GM23338 (cell line): ENCODE measurements at regions not wholly inside any gene's neighbourhood (a gene's known extent, or its start where the extent isn't known, plus 50 kb on each side); places are given as distances from the start of the nearest gene placed in this dataset.

ENCODE experiments used
- ATAC-seq: fragments of 200-7000 bp; cut with Tn5 transposase; 3 replicates; pipeline ENCODE4 v1.9.1; 2020
- DNase-seq: peaks from one replicate; pipeline ENCODE4 v3.0.0-alpha.2; 2015; ENCODE audit warnings: low spot score
- H2AFZ ChIP-seq: fragments of 200-600 bp; sonication (generic); 2 replicates; pipeline ENCODE4 v1.8.0; 2016; ENCODE audit warnings: antibody characterized with exemption, mild to moderate bottlenecking, moderate library complexity
- H3F3A ChIP-seq: fragments of 200-600 bp; sonication (generic); replicated peaks from 2 replicates; pipeline ENCODE4 v1.8.0; 2017; ENCODE audit warnings: antibody characterized with exemption, mixed run types, low read depth
- H3K27ac ChIP-seq: fragments of 200-600 bp; sonication (generic); 2 replicates; pipeline ENCODE4 v1.6.1; 2016; ENCODE audit warnings: low read depth
- H3K27me3 ChIP-seq: fragments of 200-600 bp; sonication (generic); 2 replicates; pipeline ENCODE4 v1.8.0; 2016; ENCODE audit warnings: mild to moderate bottlenecking, mixed run types, moderate library complexity; ENCODE audit not compliant: insufficient read depth
- H3K36me3 ChIP-seq: fragments of 200-600 bp; sonication (generic); 2 replicates; pipeline ENCODE4 v1.8.0; 2016; ENCODE audit warnings: mild to moderate bottlenecking; ENCODE audit not compliant: insufficient read depth
- H3K4me1 ChIP-seq: fragments of 200-600 bp; sonication (generic); 2 replicates; pipeline ENCODE4 v1.8.0; 2016; ENCODE audit warnings: mild to moderate bottlenecking, moderate library complexity; ENCODE audit not compliant: insufficient read depth
- H3K4me2 ChIP-seq: fragments of 200-600 bp; sonication (generic); 2 replicates; pipeline ENCODE4 v1.7.1; 2017; ENCODE audit warnings: mixed run types
- H3K4me3 ChIP-seq: fragments of 200-600 bp; sonication (generic); 2 replicates; pipeline ENCODE4 v1.6.1; 2016; ENCODE audit warnings: mixed run types
- H3K79me2 ChIP-seq: fragments of 200-600 bp; sonication (generic); replicated peaks from 2 replicates; pipeline ENCODE4 v1.8.0; 2017; ENCODE audit warnings: mild to moderate bottlenecking; ENCODE audit not compliant: insufficient read depth
- H3K9me2 ChIP-seq: fragments of 200-600 bp; sonication (generic); 2 replicates; pipeline ENCODE4 v1.8.0; 2017; ENCODE audit not compliant: insufficient read depth
- H4K20me1 ChIP-seq: fragments of 200-600 bp; sonication (generic); replicated peaks from 2 replicates; pipeline ENCODE4 v1.8.0; 2017; ENCODE audit warnings: mild to moderate bottlenecking; ENCODE audit not compliant: insufficient read depth
- H3K27ac Mint-ChIP-seq: 2 replicates; pipeline ENCODE4 v1.8.0; 2020; ENCODE audit warnings: inconsistent platforms, mild to moderate bottlenecking, moderate library complexity, mixed read lengths
- H3K27me3 Mint-ChIP-seq: 3 replicates; pipeline ENCODE4 v1.8.0; 2022; ENCODE audit warnings: low read depth, mild to moderate bottlenecking, moderate library complexity, mixed read lengths, inconsistent platforms; ENCODE audit not compliant: insufficient read depth, poor library complexity
- H3K36me3 Mint-ChIP-seq: 3 replicates; pipeline ENCODE4 v1.8.0; 2021; ENCODE audit warnings: low read depth, mild to moderate bottlenecking, inconsistent platforms, moderate library complexity, mixed read lengths
- H3K4me1 Mint-ChIP-seq: 3 replicates; pipeline ENCODE4 v1.8.0; 2020; ENCODE audit warnings: mild to moderate bottlenecking, inconsistent platforms, mixed read lengths
- H3K4me3 Mint-ChIP-seq: 3 replicates; pipeline ENCODE4 v1.8.0; 2021; ENCODE audit warnings: moderate library complexity, mild to moderate bottlenecking, inconsistent platforms, mixed read lengths
- H3K9me3 Mint-ChIP-seq: 3 replicates; pipeline ENCODE4 v1.8.0; 2020; ENCODE audit warnings: moderate library complexity, mild to moderate bottlenecking, inconsistent platforms, mixed read lengths
- EZH2 ChIP-seq: fragments of 200-600 bp; sonication (generic); IDR thresholded peaks from one replicate; pipeline ENCODE4 v1.8.0; 2017; ENCODE audit warnings: antibody characterized with exemption, mild to moderate bottlenecking, low read depth; ENCODE audit not compliant: unreplicated experiment
- EZH2phosphoT487 ChIP-seq: fragments of 200-600 bp; sonication (generic); IDR thresholded peaks from one replicate; pipeline ENCODE4 v1.8.1; 2018; ENCODE audit warnings: antibody characterized with exemption; ENCODE audit not compliant: unreplicated experiment
- JUNB ChIP-seq: IDR thresholded peaks from one replicate; pipeline ENCODE4 v1.6.1; 2016; ENCODE audit warnings: antibody characterized with exemption; ENCODE audit not compliant: unreplicated experiment
- STAT1 ChIP-seq: IDR thresholded peaks from one replicate; pipeline ENCODE4 v1.6.1; 2016; ENCODE audit warnings: antibody characterized with exemption; ENCODE audit not compliant: unreplicated experiment
- ZNF462 ChIP-seq: fragments of 250-450 bp; sonication (Bioruptor Pico); IDR thresholded peaks from 2 replicates; pipeline ENCODE4 v1.5.0; 2020; ENCODE audit warnings: mild to moderate bottlenecking, moderate library complexity
- TF ChIP-seq, protein P1 (sequence below): IDR thresholded peaks from 2 replicates; pipeline ENCODE4 v1.6.1; 2016; ENCODE audit warnings: antibody characterized with exemption

GRCh38 chr5:36536616-36537005 is 69.8 kb upstream of the SLC1A3 start:
- no peak overlapping the region for H3K27ac Mint-ChIP-seq
- Histone ChIP-seq H3F3A (no peaks in the 10 kb centered on the region), H3K27me3 (no peaks in the 10 kb centered on the region), H3K4me1 (no peaks in the 10 kb centered on the region), H3K4me3 (no peak overlapping the region), H3K27ac (no peak overlapping the region), H3K36me3 (no peaks in the 10 kb centered on the region), H3K79me2 (no peaks in the 10 kb centered on the region), H3K9me2 (no peaks in the 10 kb centered on the region), H2AFZ (no peak overlapping the region), H3K4me2 (no peak overlapping the region), H4K20me1 (no peaks in the 10 kb centered on the region)
- DNase-seq = no peak
- no peaks in the 10 kb centered on the region for H3K9me3 Mint-ChIP-seq
- no peaks in the 10 kb centered on the region for H3K36me3 Mint-ChIP-seq
- TF ChIP-seq, protein P1, sequence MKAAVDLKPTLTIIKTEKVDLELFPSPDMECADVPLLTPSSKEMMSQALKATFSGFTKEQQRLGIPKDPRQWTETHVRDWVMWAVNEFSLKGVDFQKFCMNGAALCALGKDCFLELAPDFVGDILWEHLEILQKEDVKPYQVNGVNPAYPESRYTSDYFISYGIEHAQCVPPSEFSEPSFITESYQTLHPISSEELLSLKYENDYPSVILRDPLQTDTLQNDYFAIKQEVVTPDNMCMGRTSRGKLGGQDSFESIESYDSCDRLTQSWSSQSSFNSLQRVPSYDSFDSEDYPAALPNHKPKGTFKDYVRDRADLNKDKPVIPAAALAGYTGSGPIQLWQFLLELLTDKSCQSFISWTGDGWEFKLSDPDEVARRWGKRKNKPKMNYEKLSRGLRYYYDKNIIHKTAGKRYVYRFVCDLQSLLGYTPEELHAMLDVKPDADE = no peak
- TF ChIP-seq EZH2phosphoT487 = no peak
- TF ChIP-seq STAT1 = no peak
- TF ChIP-seq JUNB = no peak
- TF ChIP-seq ZNF462 (CRISPR knock-in tag) = no peak
- no peak for TF ChIP-seq EZH2
- no peak for ATAC-seq
- H3K4me1 Mint-ChIP-seq = no peaks in the 10 kb centered on the region; the same call in 2 of the 3 replicates
- no peaks in the 10 kb centered on the region for H3K27me3 Mint-ChIP-seq
- no peak overlapping the region for H3K4me3 Mint-ChIP-seq
